GM19455 (cell line): ENCODE measurements at regions not wholly inside any gene's neighbourhood (a gene's known extent, or its start where the extent isn't known, plus 50 kb on each side); places are given as distances from the start of the nearest gene placed in this dataset.
"Not testable (repeated sequence)": the region's sequence is repeated elsewhere in the genome, so short reads cannot be mapped to it uniquely, and the experiment has no call there.

Experiments
- ATAC-seq: cut with Tn5 transposase; IDR thresholded peaks from one replicate; pipeline ENCODE4 v1.9.1; 2021; ENCODE audit not compliant: unreplicated experiment

GRCh38 chr5:125227333-125228095 lies 481.1 kb upstream of the ZNF608 start:
- ATAC-seq = no peak

GRCh38 chr5:125228363-125229070 lies 482.1 kb upstream of the ZNF608 start:
- ATAC-seq = no peak

DNA sequence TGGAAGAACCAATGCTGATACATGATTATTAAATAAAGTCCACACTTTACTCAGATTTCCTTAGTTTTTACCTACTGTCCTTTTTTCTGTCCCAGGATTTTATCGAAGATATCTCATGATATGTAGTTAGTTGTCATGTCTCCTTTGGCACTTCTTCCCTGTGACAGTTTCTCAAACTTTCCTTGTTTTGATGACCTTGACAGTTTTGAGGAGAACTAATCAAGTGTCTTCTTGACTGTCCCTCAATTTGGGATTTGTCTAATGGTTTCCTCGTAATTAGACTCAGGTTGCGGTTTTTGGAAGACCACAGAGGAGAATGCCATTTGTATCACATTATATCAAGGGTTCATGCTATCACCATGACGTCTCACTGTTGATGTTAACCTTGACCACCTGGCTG lies 483.1 kb upstream of the ZNF608 start:
- ATAC-seq = no peak

GRCh38 chr5:125232779-125233230 lies 486.4 kb upstream of the ZNF608 start:
- no peak for ATAC-seq

- ATAC-seq = no peak
Observed at GRCh38 chr5:125233944-125234343, 487.5 kb upstream of the ZNF608 start.

DNA sequence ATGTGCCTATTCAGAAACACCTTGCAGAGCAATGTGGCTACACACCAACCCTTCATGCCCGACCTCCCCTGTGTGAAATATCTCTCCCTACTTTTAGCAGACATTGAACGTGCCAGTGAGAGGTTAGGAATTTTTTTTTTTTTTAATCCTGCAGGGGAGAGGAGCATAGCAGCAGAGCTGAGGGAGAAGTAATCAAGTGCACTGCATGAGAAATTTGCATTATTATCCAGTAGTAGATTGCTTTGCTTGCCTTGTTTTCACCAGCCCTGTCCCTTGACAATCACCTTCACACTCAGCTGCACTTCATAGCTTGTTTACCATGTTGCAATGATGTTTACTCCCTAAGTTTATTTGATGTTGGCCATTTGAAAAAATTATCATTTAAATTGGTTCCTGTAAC lies 489.6 kb upstream of the ZNF608 start:
- no peak for ATAC-seq

DNA sequence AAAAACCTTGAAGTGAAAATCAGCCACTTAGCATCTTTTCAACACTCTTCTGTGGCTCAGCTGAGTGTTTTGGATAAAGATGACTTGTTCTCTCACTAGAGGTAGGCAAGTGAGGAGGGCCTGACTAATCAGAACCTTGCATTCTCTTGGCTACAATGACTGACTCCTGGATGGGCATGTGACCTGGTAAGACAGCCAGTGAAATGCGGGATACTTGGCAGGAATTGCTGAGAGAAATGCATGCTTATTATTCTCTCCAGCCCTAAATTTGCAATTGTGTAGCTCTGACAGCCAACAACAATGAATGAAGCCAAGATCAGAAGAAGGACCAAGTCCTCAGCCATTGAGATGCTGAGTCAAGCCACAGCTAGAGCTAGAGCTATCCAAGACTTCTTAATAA lies 490.5 kb upstream of the ZNF608 start:
- ATAC-seq = no peak

GRCh38 chr5:125244531-125244930 lies 498.1 kb upstream of the ZNF608 start:
- no peak for ATAC-seq

DNA sequence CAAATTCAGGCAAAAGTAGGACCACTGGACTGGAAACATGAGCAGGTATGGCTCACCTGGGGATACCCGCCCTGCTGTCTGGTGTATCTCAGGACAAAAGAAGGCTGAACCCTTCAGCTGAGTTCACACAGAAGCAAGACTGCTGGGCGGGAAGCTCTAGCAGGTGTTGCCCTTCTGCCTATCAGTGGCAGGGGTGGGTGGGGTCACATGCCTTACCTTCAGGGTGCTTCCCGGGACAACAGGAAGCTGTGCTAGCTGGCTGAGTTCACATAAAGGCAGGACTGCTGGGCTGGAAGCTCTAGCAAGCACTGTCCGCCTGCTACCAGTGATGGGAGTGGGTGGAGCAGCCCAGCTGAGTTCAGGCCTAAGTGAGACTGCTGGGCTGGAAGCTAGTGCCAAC lies 498.8 kb upstream of the ZNF608 start:
- ATAC-seq = no peak

GRCh38 chr5:125249400-125249799 lies 503.0 kb upstream of the ZNF608 start:
- no peak for ATAC-seq

GRCh38 chr5:125251703-125252102 lies 505.3 kb upstream of the ZNF608 start:
- ATAC-seq = no peak

DNA sequence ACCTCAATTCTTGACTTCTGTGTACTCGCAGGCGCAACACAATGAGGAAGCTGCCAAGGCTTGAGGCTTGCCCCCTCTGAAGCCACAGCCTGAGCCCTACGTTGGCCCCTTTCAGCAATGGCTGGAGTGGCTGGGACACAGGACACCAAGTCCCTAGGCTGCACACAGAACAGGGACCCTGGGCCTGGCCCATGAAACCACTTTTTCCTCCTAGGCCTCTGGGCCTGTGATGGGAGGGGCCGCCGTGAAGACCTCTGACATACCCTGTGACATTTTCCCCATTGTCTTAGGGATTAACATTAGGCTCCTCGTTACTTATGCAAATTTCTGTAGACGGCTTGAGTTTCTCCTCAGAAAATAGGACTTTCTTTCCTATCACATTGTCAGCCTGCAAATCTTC lies 507.2 kb upstream of the ZNF608 start:
- not testable (repeated sequence) for ATAC-seq

DNA sequence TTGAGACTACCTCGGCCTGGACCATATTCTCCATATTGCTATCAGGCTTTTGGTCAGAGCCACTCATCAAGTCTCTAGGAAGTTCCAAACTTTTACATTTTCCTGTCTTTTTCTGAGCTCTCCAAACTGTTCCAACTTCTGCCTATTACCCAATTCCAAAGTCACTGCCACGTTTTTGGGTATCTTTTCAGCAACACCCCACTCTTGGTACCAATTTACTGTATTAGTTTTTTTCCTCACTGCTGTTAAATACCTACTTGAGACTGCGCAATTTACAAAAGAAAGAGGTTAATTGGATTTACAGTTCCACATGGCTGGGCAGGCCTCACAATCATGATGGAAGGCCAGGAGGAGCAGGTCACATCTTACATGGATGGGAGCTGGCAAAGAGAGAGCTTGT lies 507.8 kb upstream of the ZNF608 start:
- ATAC-seq = no peak

GRCh38 chr5:125256296-125256695 lies 509.9 kb upstream of the ZNF608 start:
- ATAC-seq = no peak

DNA sequence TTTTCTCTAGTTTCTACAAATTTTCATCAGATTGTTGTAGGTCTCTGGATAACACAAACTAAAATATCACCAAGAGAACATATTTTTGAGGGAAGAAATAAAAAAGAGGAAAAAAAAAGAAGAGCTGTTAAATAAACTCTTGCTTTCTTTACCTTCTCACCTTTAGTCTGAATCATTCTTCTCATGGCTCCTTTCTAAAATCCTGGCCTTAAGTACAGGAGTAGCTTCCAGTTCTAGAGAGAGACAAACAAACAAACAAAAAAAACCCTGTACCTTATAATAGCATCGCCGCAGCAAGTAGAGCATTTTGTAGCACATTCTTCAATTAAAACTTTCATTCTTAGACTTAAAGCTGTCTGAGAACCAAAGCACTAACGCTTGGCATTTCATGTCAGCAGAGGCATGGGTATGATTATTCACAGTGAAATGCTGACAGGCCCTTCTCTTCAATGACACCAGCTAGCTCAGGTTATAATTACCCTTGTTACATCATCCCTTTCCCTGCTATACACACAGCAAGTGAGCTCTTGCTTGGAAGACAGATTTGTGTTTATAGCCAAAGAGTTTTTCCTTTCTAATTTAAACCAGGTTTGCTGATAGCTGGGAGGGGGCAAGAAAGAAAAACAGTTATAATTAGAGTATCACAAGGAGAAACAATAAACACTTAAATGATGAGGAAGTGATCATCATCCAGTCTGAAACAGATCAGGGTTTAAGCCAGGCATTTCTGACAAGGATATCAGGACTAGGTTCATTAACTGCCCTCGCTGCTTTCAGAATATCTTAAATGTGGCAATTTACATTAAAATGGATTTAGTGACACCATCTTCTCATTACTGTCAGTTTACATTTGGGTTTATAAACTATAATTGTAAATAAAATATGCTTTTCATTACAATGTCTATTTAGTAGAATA lies 510.9 kb upstream of the ZNF608 start:
- no peak for ATAC-seq

- no peak for ATAC-seq
Observed at GRCh38 chr5:125257997-125258396, 511.6 kb upstream of the ZNF608 start.

DNA sequence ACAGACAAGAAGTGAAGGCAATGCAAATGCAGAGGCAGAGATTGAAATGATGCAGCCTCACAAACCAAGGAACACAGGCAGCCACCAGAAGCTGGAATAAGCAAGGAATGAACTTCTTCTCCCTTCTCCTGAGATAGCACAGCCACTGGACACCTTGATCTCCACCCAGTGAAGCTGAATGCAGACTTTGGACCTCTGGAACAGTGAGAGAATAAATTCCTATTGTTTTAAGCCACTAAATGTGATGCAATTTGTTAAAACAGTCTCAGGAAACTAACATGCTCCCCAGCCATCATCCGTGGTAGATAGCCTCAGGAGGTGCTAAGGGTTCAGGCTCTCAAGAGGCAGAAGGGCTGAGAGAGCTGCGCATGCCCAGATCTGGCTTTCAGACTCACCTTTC lies 512.2 kb upstream of the ZNF608 start:
- ATAC-seq = no peak

DNA sequence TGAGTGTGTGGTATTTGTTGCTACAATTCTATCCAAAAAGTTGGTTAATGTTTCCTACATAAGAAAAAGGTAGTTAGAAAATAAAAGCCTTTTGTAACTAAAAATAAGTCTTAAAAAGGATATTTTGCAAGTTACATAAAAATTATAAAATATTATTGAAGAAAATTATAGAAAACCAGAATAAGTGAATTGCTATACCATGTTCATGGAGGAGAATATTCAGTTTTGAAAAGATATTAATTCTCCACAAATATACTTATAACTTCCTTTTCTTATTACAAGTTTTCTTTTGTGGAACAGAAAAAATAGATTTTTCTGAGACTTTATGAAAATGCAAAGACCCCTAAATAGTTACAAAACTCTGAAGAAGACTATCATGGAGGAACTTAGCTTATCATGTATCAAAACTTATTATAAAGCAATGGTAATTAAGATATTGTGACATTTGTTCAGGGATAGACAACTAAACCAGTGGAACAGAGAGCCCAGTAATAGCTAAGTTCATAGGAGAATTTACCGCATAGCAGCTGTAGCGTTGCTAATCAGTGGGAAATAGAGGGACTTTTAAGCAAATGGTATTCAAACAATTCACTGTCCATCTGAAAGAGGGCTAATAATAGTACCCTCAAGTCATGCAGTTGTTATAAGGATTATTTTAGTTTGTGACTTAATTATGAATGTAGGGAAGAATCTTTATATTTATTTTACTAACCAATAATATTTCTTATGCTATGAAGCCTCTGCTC lies 515.2 kb upstream of the ZNF608 start:
- ATAC-seq = no peak

GRCh38 chr5:125262782-125263181 lies 516.3 kb upstream of the ZNF608 start:
- ATAC-seq = no peak

DNA sequence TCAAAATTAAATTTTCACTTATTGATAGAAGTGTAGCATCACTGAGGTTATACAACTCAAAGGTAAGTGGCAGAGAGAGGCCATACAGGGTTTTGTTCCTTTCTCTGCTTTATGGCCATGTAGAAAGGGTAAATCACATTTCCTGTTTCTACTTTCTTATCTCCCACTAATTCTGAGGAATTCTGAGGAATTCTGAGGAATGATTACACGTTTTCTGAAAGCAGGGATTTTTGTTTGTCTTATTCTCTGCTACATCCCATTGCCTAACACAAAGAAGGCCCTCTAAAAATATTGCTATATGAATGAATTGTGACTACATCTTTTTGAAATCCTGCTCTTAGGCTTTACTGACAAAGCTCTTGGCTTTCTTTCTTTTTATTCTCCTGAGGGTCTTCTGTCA lies 516.9 kb upstream of the ZNF608 start:
- no peak for ATAC-seq

- no peak for ATAC-seq
Observed at GRCh38 chr5:125266106-125266505, 519.7 kb upstream of the ZNF608 start.
